H1 (cell line): ENCODE measurements at regions not wholly inside any gene's neighbourhood (a gene's known extent, or its start where the extent isn't known, plus 50 kb on each side); places are given as distances from the start of the nearest gene placed in this dataset.

Source experiments
- CTCF ChIA-PET: fragments of 300-600 bp; sonication (Branson Sonifier 250); formaldehyde crosslinking; loops from one replicate; lab custom pipeline; 2021; ENCODE audit not compliant: partially characterized antibody; lab: Charles Lee
- POLR2A ChIA-PET: fragments of 300-600 bp; sonication (Branson Sonifier 250); formaldehyde crosslinking; loops from one replicate; lab custom pipeline; 2021; ENCODE audit warnings: inconsistent platforms; ENCODE audit not compliant: partially characterized antibody; lab: Charles Lee
- DNase-seq, 2 experiments: peaks; one replicate each; pipeline versions ENCODE4 v3.0.0 to v3.0.0-alpha.2; 2010 to 2022; ENCODE audit warnings: low spot score in 2 of 2, low read depth in 1 of 2, mixed read lengths in 1 of 2
- FAIRE-seq: peaks from 2 replicates; lab custom pipeline; 2011; peaks lifted over from hg19 to GRCh38; lab: Jason Lieb, UNC
- H2AFZ ChIP-seq: 2 replicates; pipeline ENCODE4 v1.8.1; 2012; ENCODE audit warnings: low read length, inconsistent platforms
- H2AK5ac ChIP-seq: 2 replicates; pipeline ENCODE4 v1.6.1; 2013; ENCODE audit warnings: low read depth, low read length
- H2BK120ac ChIP-seq: replicated peaks from 2 replicates; pipeline ENCODE3; 2013; ENCODE audit warnings: low read depth, low read length, inconsistent platforms
- H2BK12ac ChIP-seq: 2 replicates; pipeline ENCODE4 v1.6.1; 2013; ENCODE audit warnings: low read depth, low read length
- H2BK15ac ChIP-seq: 2 replicates; pipeline ENCODE4 v1.6.1; 2013; ENCODE audit warnings: low read length
- H2BK20ac ChIP-seq: 2 replicates; pipeline ENCODE4 v1.6.1; 2013; ENCODE audit warnings: low read length
- H2BK5ac ChIP-seq: 2 replicates; pipeline ENCODE4 v1.6.1; 2013; ENCODE audit warnings: low read depth, low read length
- H3K14ac ChIP-seq: 2 replicates; pipeline ENCODE4 v1.6.1; 2013; ENCODE audit warnings: inconsistent platforms; ENCODE audit not compliant: insufficient read length
- H3K18ac ChIP-seq: 2 replicates; pipeline ENCODE4 v1.6.1; 2013; ENCODE audit warnings: low read length; ENCODE audit errors: extremely low read depth
- H3K23ac ChIP-seq: 2 replicates; pipeline ENCODE4 v1.6.1; 2013; ENCODE audit warnings: inconsistent platforms; ENCODE audit not compliant: insufficient read length
- H3K23me2 ChIP-seq: 2 replicates; pipeline ENCODE4 v1.6.1; 2013; ENCODE audit warnings: low read depth, low read length
- H3K27ac ChIP-seq: 2 replicates; pipeline ENCODE4 v1.6.1; 2011; ENCODE audit warnings: low read depth, low read length, inconsistent platforms
- H3K27me3 ChIP-seq, 4 experiments: replicated peaks in 1 of 4; 1 replicate in 1 of 4; 2 replicates in 3 of 4; pipeline versions ENCODE4 v1.6.1 to v1.8.1; 2011 to 2013; ENCODE audit warnings: low read length in 3 of 4, mild to moderate bottlenecking in 3 of 4, inconsistent platforms in 2 of 4, mixed read lengths in 2 of 4, moderate library complexity in 1 of 4; ENCODE audit not compliant: control insufficient read depth in 3 of 4, insufficient read depth in 3 of 4; ENCODE audit errors: extremely low read depth in 1 of 4
- H3K36me3 ChIP-seq, 4 experiments: 2 replicates each; pipeline versions ENCODE4 v1.6.1 to v1.8.1; 2011 to 2013; ENCODE audit warnings: mild to moderate bottlenecking in 4 of 4, low read length in 3 of 4, moderate library complexity in 2 of 4, control low read depth in 1 of 4, inconsistent platforms in 1 of 4; ENCODE audit not compliant: insufficient read depth in 4 of 4, control insufficient read depth in 2 of 4
- H3K4ac ChIP-seq: replicated peaks from 2 replicates; pipeline ENCODE3; 2013; ENCODE audit warnings: low read length, low read depth, mixed read lengths, inconsistent platforms; ENCODE audit not compliant: insufficient read length
- H3K4me1 ChIP-seq, 4 experiments: replicated peaks in 1 of 4; 1 replicate in 1 of 4; 2 replicates in 3 of 4; pipeline versions ENCODE4 v1.6.1 to v1.8.1; 2011 to 2013; ENCODE audit warnings: low read length in 3 of 4, inconsistent platforms in 2 of 4, mixed read lengths in 1 of 4; ENCODE audit not compliant: insufficient read depth in 4 of 4, control insufficient read depth in 3 of 4
- H3K4me2 ChIP-seq, 2 experiments: 2 replicates each; pipeline versions ENCODE4 v1.6.1 to v1.8.1; 2011 to 2013; ENCODE audit warnings: low read depth in 2 of 2, low read length in 2 of 2, control low read depth in 1 of 2, inconsistent platforms in 1 of 2, mild to moderate bottlenecking in 1 of 2; ENCODE audit not compliant: insufficient read depth in 1 of 2
- H3K4me3 ChIP-seq, 4 experiments: fragments of 200-600, 300-600 bp in 1 of 4; sonication (generic), shearing (Covaris generic), sonication (Bioruptor Twin) in 1 of 4; 2 replicates each; pipeline versions ENCODE4 v1.5.1 to v1.8.1; 2011 to 2016; ENCODE audit warnings: low read length in 4 of 4, low read depth in 3 of 4, control low read depth in 2 of 4, inconsistent platforms in 2 of 4, mild to moderate bottlenecking in 2 of 4, mixed read lengths in 1 of 4, moderate library complexity in 1 of 4; ENCODE audit not compliant: insufficient read depth in 2 of 4; ENCODE audit errors: extremely low read depth in 1 of 4
- H3K56ac ChIP-seq: replicated peaks from 2 replicates; pipeline ENCODE3; 2013; ENCODE audit warnings: low read depth, mild to moderate bottlenecking, mixed read lengths, low read length, inconsistent platforms; ENCODE audit not compliant: insufficient read length
- H3K79me1 ChIP-seq: 2 replicates; pipeline ENCODE4 v1.6.1; 2013; ENCODE audit warnings: low read depth, low read length, control low read depth
- H3K79me2 ChIP-seq, 2 experiments: 2 replicates each; pipeline versions ENCODE4 v1.6.1 to v1.8.1; 2012 to 2013; ENCODE audit warnings: low read length in 2 of 2, mild to moderate bottlenecking in 2 of 2, inconsistent platforms in 1 of 2; ENCODE audit not compliant: insufficient read depth in 2 of 2, control insufficient read depth in 1 of 2
- H3K9ac ChIP-seq, 4 experiments: replicated peaks in 1 of 4; 1 replicate in 1 of 4; 2 replicates in 3 of 4; pipeline versions ENCODE4 v1.6.1 to v1.8.1; 2011 to 2013; ENCODE audit warnings: low read depth in 3 of 4, low read length in 3 of 4, control low read depth in 2 of 4, mild to moderate bottlenecking in 2 of 4, moderate library complexity in 2 of 4, inconsistent platforms in 1 of 4; ENCODE audit errors: extremely low read depth in 1 of 4
- H3K9me3 ChIP-seq, 2 experiments: 2 replicates each; pipeline versions ENCODE4 v1.6.1 to v1.8.1; 2012 to 2013; ENCODE audit warnings: mild to moderate bottlenecking in 2 of 2, moderate library complexity in 2 of 2, control low read depth in 1 of 2, inconsistent platforms in 1 of 2, low read depth in 1 of 2, low read length in 1 of 2, mixed read lengths in 1 of 2; ENCODE audit not compliant: insufficient read depth in 2 of 2
- H4K20me1 ChIP-seq, 2 experiments: replicated peaks in 1 of 2; 2 replicates each; pipeline versions ENCODE3 to v1.8.1; 2011 to 2013; ENCODE audit warnings: inconsistent platforms in 2 of 2, low read length in 2 of 2, mild to moderate bottlenecking in 1 of 2; ENCODE audit not compliant: insufficient read depth in 2 of 2, control insufficient read depth in 1 of 2
- H4K5ac ChIP-seq: 2 replicates; pipeline ENCODE4 v1.6.1; 2013; ENCODE audit warnings: low read length, low read depth, mixed read lengths, inconsistent platforms; ENCODE audit not compliant: insufficient read length
- H4K8ac ChIP-seq: 2 replicates; pipeline ENCODE4 v1.8.0; 2013; ENCODE audit warnings: mild to moderate bottlenecking, moderate library complexity, low read length, inconsistent platforms; ENCODE audit not compliant: insufficient read depth; ENCODE audit errors: extremely low read depth
- H4K91ac ChIP-seq: replicated peaks from 2 replicates; pipeline ENCODE3; 2013; ENCODE audit warnings: low read length, mixed read lengths, inconsistent platforms; ENCODE audit not compliant: insufficient read length
- BACH1 ChIP-seq: IDR thresholded peaks from 2 replicates; pipeline ENCODE4 v1.6.1; 2012; ENCODE audit warnings: low read length, improper control_type of control experiment
- BRCA1 ChIP-seq: IDR thresholded peaks from 2 replicates; pipeline ENCODE4 v1.6.1; 2012; ENCODE audit warnings: low read depth, low read length, improper control_type of control experiment
- CBX8 ChIP-seq: fragments of 300-800, 300-1000 bp; sonication (generic); IDR thresholded peaks from 2 replicates; pipeline ENCODE4 v1.7.1; 2016; ENCODE audit warnings: low read depth, low read length, borderline replicate concordance
- CHD2 ChIP-seq: IDR thresholded peaks from 2 replicates; pipeline ENCODE4 v1.6.1; 2012; ENCODE audit warnings: low read length, improper control_type of control experiment
- CTBP2 ChIP-seq: IDR thresholded peaks from 2 replicates; pipeline ENCODE4 v1.7.0; 2011; ENCODE audit warnings: borderline replicate concordance, mild to moderate bottlenecking, moderate library complexity, mixed read lengths, low read length; ENCODE audit not compliant: insufficient read depth, insufficient read length
- EZH2 ChIP-seq: fragments of 200-600 bp; sonication (generic); IDR thresholded peaks from 2 replicates; pipeline ENCODE4 v1.7.1; 2012; ENCODE audit warnings: low read depth, mild to moderate bottlenecking, moderate library complexity, low read length, inconsistent platforms; ENCODE audit not compliant: severe bottlenecking
- GTF2F1 ChIP-seq: IDR thresholded peaks from 2 replicates; pipeline ENCODE4 v1.6.1; 2012; ENCODE audit warnings: low read depth, low read length, improper control_type of control experiment, borderline replicate concordance
- JUN ChIP-seq: IDR thresholded peaks from 2 replicates; pipeline ENCODE4 v1.6.1; 2011; ENCODE audit warnings: low read depth, mild to moderate bottlenecking, improper control_type of control experiment, low read length
- JUND ChIP-seq: IDR thresholded peaks from 2 replicates; pipeline ENCODE4 v1.6.1; 2011; ENCODE audit warnings: mild to moderate bottlenecking, improper control_type of control experiment, low read length
- NANOG ChIP-seq: IDR thresholded peaks from 2 replicates; pipeline ENCODE4 v1.6.1; 2011; ENCODE audit warnings: low read length, low read depth, mild to moderate bottlenecking, inconsistent platforms; ENCODE audit not compliant: insufficient read depth, poor library complexity, severe bottlenecking
- POU5F1 ChIP-seq: IDR thresholded peaks from 2 replicates; pipeline ENCODE4 v1.6.1; 2011; ENCODE audit warnings: low read depth, mild to moderate bottlenecking, low read length, moderate library complexity
- RAD21 ChIP-seq, 2 experiments: IDR thresholded peaks in 1 of 2; conservative IDR thresholded peaks in 1 of 2; 2 replicates each; pipeline ENCODE4 v1.6.1; 2011; ENCODE audit warnings: low read depth in 2 of 2, low read length in 2 of 2, improper control_type of control experiment in 1 of 2, inconsistent platforms in 1 of 2, mild to moderate bottlenecking in 1 of 2, moderate library complexity in 1 of 2
- SIN3A ChIP-seq, 2 experiments: IDR thresholded peaks in 1 of 2; conservative IDR thresholded peaks in 1 of 2; 2 replicates each; pipeline ENCODE4 v1.6.1; 2011 to 2012; ENCODE audit warnings: low read length in 2 of 2, improper control_type of control experiment in 1 of 2, low read depth in 1 of 2, mild to moderate bottlenecking in 1 of 2
- SP2 ChIP-seq: IDR thresholded peaks from 2 replicates; pipeline ENCODE4 v1.6.1; 2012; ENCODE audit warnings: mild to moderate bottlenecking, low read length, inconsistent platforms
- TAF1 ChIP-seq: IDR thresholded peaks from 2 replicates; pipeline ENCODE4 v1.6.1; 2011; ENCODE audit warnings: mild to moderate bottlenecking, low read depth, low read length
- WGBS, 2 experiments: shearing (Covaris generic) in 1 of 2; methylation state at CpG; one replicate each; pipeline versions ENCODE4 v1.1.6 to v1.1.7; 2013 to 2015; ENCODE audit warnings: low lambda C conversion rate in 2 of 2, mixed read lengths in 2 of 2, inconsistent platforms in 1 of 2, low coverage in 1 of 2, missing lambda C conversion rate in 1 of 2; ENCODE audit not compliant: insufficient replicate concordance in 2 of 2, insufficient coverage in 1 of 2, insufficient read length in 1 of 2; ENCODE audit errors: extremely low coverage in 1 of 2, missing lambda C conversion rate in 1 of 2; 5-methylcytosine and 5-hydroxymethylcytosine counted together

DNA sequence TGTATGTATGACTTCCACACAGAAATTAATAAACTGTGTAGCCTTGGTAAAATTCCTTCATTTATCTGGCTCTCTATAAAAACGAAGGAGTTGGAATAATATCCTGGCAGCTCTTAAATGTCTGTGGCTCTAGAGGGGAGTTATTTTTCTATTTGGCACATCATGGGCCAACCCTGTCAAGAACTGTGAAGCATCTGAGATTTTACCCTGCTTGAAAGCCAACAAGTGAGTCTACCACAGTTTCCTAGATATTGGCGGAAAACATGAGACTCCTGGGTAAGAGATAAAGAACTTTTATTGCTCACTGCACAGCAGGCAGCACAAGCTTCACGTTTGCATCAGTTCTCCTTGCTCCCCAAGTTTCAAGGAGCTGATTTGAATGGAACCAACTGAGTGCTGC, 346.7 kb upstream of the CYRIA start:
- TF ChIP-seq NANOG (no peak), SIN3A (conservative IDR thresholded peaks at IDR 0.05 in 1 of 2, IDR thresholded peaks at IDR 0.05 in 1 of 2; ENCODE audit: low read depth in 1 of 2, low read length in 2 of 2) (no peak), JUND (no peak), TAF1 (no peak), CHD2 (no peak), CTBP2 (no peak), BRCA1 (no peak), GTF2F1 (no peak), JUN (no peak), BACH1 (no peak), SP2 (no peak), RAD21 (IDR thresholded peaks at IDR 0.05 in 1 of 2, conservative IDR thresholded peaks at IDR 0.05 in 1 of 2; ENCODE audit: low read depth in 2 of 2, low read length in 2 of 2) (no peak), EZH2 (no peak), CBX8 (no peak), POU5F1 (no peak)
- Histone ChIP-seq H3K9ac (no peak overlapping the region), H3K14ac (no peak overlapping the region), H3K4me1 (no peaks in the 10 kb centered on the region), H4K5ac (no peak overlapping the region), H4K91ac (no peak overlapping the region), H3K4me3 (no peak overlapping the region), H2BK15ac (no peak overlapping the region), H3K4ac (no peak overlapping the region), H4K20me1 (no peaks in the 10 kb centered on the region), H3K79me2 (no peaks in the 10 kb centered on the region), H2AK5ac (no peak overlapping the region), H2BK5ac (no peak overlapping the region), H4K8ac (no peak overlapping the region), H2BK12ac (no peak overlapping the region), H3K36me3 (no peaks in the 10 kb centered on the region), H3K18ac (no peak overlapping the region), H2AFZ (0 out of 2 replicates have a peak overlapping the region, but pooled peaks have one; percentile 10), H3K23me2 (no peaks in the 10 kb centered on the region), H3K79me1 (no peaks in the 10 kb centered on the region), H3K27ac (no peak overlapping the region), H3K9me3 (no peaks in the 10 kb centered on the region), H3K56ac (no peak overlapping the region), H3K27me3 (no peaks in the 10 kb centered on the region), H3K4me2 (no peak overlapping the region), H3K23ac (no peak overlapping the region), H2BK20ac (no peak overlapping the region), H2BK120ac (no peak overlapping the region)
- no peak for DNase-seq
- CTCF ChIA-PET, result interaction anchor here (0.8 to 0.9 kb wide), 2 partner anchors 18 to 78 kb away, joined by 3 to 4 read pairs; no protein-coding TSS in a partner anchor
- POLR2A ChIA-PET, result no interaction called here
- no peak for FAIRE-seq
- WGBS, 2 experiments, result 73% methylated on average over 3 of the region's 3 CpGs; no CpG with 5 or more reads in 1 of the 2 experiments
